ENCODE measurements at regions not wholly inside any gene's neighbourhood (a gene's known extent, or its start where the extent isn't known, plus 50 kb on each side); places are given as distances from the start of the nearest gene placed in this dataset.

- TF ChIP-seq CTCF (conservative IDR thresholded peaks at IDR 0.05; ENCODE audit: low read length) (no peak), EZH2phosphoT487 (IDR thresholded peaks at IDR 0.05; ENCODE audit: borderline replicate concordance) (no peak)
These were observed 177.2 kb downstream of the PTN start for GRCh38 chr7:137166363-137166762.
